HL-60 (cell line): ENCODE measurements at regions not wholly inside any gene's neighbourhood (a gene's known extent, or its start where the extent isn't known, plus 50 kb on each side); places are given as distances from the start of the nearest gene placed in this dataset.

ENCODE experiments used
- GABPA ChIP-seq: IDR thresholded peaks from 2 replicates; pipeline ENCODE4 v1.6.1; 2012; ENCODE audit warnings: low read depth
- POLR2AphosphoS5 ChIP-seq: IDR thresholded peaks from 2 replicates; pipeline ENCODE4 v1.6.1; 2012; ENCODE audit warnings: low read depth
- SPI1 ChIP-seq: IDR thresholded peaks from 2 replicates; pipeline ENCODE4 v1.6.1; 2012; ENCODE audit warnings: low read depth, mild to moderate bottlenecking, borderline replicate concordance
- TF ChIP-seq, protein P1 (sequence below): IDR thresholded peaks from one replicate; pipeline ENCODE4 v1.5.1; 2011; ENCODE audit warnings: low read length, control low read depth, inconsistent platforms; ENCODE audit not compliant: insufficient read depth
- TF ChIP-seq, protein P2 (sequence below): IDR thresholded peaks from 2 replicates; pipeline ENCODE4 v1.6.1; 2012; ENCODE audit warnings: low read depth; ENCODE audit not compliant: insufficient replicate concordance

DNA sequence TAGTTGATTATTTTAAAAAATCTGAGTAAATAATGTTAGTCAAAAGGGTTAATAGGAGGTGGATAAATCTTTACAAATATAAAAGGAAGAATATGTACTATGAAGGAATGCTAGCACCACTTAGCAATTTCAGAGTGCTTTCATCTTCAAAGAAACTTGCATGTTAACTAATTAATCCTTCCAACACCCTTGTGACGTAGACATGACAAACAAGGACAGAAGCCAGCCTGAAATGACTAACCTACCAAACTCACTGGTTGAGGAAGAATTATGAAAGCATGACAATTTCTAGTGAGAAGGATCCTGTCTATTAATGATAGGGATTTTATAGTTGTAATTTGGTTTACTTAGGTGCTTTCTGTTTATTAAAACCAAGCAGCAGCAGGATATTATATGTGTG lies 468.0 kb upstream of the FZD8 start:
- TF ChIP-seq, protein P1, sequence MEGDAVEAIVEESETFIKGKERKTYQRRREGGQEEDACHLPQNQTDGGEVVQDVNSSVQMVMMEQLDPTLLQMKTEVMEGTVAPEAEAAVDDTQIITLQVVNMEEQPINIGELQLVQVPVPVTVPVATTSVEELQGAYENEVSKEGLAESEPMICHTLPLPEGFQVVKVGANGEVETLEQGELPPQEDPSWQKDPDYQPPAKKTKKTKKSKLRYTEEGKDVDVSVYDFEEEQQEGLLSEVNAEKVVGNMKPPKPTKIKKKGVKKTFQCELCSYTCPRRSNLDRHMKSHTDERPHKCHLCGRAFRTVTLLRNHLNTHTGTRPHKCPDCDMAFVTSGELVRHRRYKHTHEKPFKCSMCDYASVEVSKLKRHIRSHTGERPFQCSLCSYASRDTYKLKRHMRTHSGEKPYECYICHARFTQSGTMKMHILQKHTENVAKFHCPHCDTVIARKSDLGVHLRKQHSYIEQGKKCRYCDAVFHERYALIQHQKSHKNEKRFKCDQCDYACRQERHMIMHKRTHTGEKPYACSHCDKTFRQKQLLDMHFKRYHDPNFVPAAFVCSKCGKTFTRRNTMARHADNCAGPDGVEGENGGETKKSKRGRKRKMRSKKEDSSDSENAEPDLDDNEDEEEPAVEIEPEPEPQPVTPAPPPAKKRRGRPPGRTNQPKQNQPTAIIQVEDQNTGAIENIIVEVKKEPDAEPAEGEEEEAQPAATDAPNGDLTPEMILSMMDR = no peak
- no peak for TF ChIP-seq POLR2AphosphoS5
- TF ChIP-seq, protein P2, sequence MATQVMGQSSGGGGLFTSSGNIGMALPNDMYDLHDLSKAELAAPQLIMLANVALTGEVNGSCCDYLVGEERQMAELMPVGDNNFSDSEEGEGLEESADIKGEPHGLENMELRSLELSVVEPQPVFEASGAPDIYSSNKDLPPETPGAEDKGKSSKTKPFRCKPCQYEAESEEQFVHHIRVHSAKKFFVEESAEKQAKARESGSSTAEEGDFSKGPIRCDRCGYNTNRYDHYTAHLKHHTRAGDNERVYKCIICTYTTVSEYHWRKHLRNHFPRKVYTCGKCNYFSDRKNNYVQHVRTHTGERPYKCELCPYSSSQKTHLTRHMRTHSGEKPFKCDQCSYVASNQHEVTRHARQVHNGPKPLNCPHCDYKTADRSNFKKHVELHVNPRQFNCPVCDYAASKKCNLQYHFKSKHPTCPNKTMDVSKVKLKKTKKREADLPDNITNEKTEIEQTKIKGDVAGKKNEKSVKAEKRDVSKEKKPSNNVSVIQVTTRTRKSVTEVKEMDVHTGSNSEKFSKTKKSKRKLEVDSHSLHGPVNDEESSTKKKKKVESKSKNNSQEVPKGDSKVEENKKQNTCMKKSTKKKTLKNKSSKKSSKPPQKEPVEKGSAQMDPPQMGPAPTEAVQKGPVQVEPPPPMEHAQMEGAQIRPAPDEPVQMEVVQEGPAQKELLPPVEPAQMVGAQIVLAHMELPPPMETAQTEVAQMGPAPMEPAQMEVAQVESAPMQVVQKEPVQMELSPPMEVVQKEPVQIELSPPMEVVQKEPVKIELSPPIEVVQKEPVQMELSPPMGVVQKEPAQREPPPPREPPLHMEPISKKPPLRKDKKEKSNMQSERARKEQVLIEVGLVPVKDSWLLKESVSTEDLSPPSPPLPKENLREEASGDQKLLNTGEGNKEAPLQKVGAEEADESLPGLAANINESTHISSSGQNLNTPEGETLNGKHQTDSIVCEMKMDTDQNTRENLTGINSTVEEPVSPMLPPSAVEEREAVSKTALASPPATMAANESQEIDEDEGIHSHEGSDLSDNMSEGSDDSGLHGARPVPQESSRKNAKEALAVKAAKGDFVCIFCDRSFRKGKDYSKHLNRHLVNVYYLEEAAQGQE = no peak
- no peak for TF ChIP-seq SPI1
- TF ChIP-seq GABPA = no peak
